ENCODE measurements at regions not wholly inside any gene's neighbourhood (a gene's known extent, or its start where the extent isn't known, plus 50 kb on each side); places are given as distances from the start of the nearest gene placed in this dataset.
"Not testable (repeated sequence)": the region's sequence is repeated elsewhere in the genome, so short reads cannot be mapped to it uniquely, and the experiment has no call there.

- no peak for DNase-seq
Observed at GRCh38 chr2:181792906-181793305, 98.6 kb upstream of the ITPRID2 start.

GRCh38 chr2:181798022-181798421 lies 93.5 kb upstream of the ITPRID2 start:
- no peak for DNase-seq

- not testable (repeated sequence) for DNase-seq
Observed at GRCh38 chr2:181802300-181802699, 89.2 kb upstream of the ITPRID2 start.

- DNase-seq = not testable (repeated sequence)
Observed at GRCh38 chr2:181803903-181804799, 87.4 kb upstream of the ITPRID2 start.

GRCh38 chr2:181805228-181806038 lies 86.1 kb upstream of the ITPRID2 start:
- peak; percentile 71 for DNase-seq

GRCh38 chr2:181806039-181806392 lies 85.5 kb upstream of the ITPRID2 start:
- peak; percentile 45 for DNase-seq

- DNase-seq = no peak
Observed at GRCh38 chr2:181807526-181807925, 84.0 kb upstream of the ITPRID2 start.

GRCh38 chr2:181810823-181811695 lies 80.5 kb upstream of the ITPRID2 start:
- DNase-seq = peak; percentile 99

- DNase-seq = peak; percentile 62
Observed at GRCh38 chr2:181812106-181812743, 79.3 kb upstream of the ITPRID2 start.

GRCh38 chr2:181814057-181814491 lies 77.5 kb upstream of the ITPRID2 start:
- DNase-seq = peak; percentile 76

GRCh38 chr2:181817509-181817908 lies 74.0 kb upstream of the ITPRID2 start:
- DNase-seq = no peak

GRCh38 chr2:181818058-181818680 lies 73.4 kb upstream of the ITPRID2 start:
- no peak for DNase-seq

- peak; percentile 40 for DNase-seq
Observed at GRCh38 chr2:181818840-181819239, 72.7 kb upstream of the ITPRID2 start.

- DNase-seq = no peak
Observed at GRCh38 chr2:181821049-181821448, 70.5 kb upstream of the ITPRID2 start.

GRCh38 chr2:181822097-181822496 lies 69.4 kb upstream of the ITPRID2 start:
- no peak for DNase-seq

GRCh38 chr2:181823405-181823804 lies 68.1 kb upstream of the ITPRID2 start:
- DNase-seq = no peak

- DNase-seq = no peak
Observed at GRCh38 chr2:181828122-181828705, 63.3 kb upstream of the ITPRID2 start.

- no peak for DNase-seq
Observed at GRCh38 chr2:181829230-181829629, 62.3 kb upstream of the ITPRID2 start.

- no peak for DNase-seq
Observed at GRCh38 chr2:181832015-181832414, 59.5 kb upstream of the ITPRID2 start.

GRCh38 chr2:181836583-181836982 lies 54.9 kb upstream of the ITPRID2 start:
- no peak for DNase-seq

- DNase-seq = no peak
Observed at GRCh38 chr2:181837563-181837962, 54.0 kb upstream of the ITPRID2 start.

Measured in dermis blood vessel endothelial cell (primary cell).